SK-N-MC (cell line): ENCODE measurements at regions not wholly inside any gene's neighbourhood (a gene's known extent, or its start where the extent isn't known, plus 50 kb on each side); places are given as distances from the start of the nearest gene placed in this dataset.

Source experiments
- EZH2 ChIP-seq: fragments of 200-600 bp; sonication (generic); IDR thresholded peaks from one replicate; pipeline ENCODE4 v1.6.1; 2017; ENCODE audit warnings: antibody characterized with exemption
- POLR2AphosphoS5 ChIP-seq: IDR thresholded peaks from 2 replicates; pipeline ENCODE4 v1.6.1; 2012; ENCODE audit warnings: mild to moderate bottlenecking, low read depth, low read length, borderline replicate concordance

GRCh38 chr4:57633212-57633859 is 523.2 kb upstream of the IGFBP7 start:
- TF ChIP-seq POLR2AphosphoS5: no peak
- no peak for TF ChIP-seq EZH2
